ENCODE measurements at regions not wholly inside any gene's neighbourhood (a gene's known extent, or its start where the extent isn't known, plus 50 kb on each side); places are given as distances from the start of the nearest gene placed in this dataset.

DNA sequence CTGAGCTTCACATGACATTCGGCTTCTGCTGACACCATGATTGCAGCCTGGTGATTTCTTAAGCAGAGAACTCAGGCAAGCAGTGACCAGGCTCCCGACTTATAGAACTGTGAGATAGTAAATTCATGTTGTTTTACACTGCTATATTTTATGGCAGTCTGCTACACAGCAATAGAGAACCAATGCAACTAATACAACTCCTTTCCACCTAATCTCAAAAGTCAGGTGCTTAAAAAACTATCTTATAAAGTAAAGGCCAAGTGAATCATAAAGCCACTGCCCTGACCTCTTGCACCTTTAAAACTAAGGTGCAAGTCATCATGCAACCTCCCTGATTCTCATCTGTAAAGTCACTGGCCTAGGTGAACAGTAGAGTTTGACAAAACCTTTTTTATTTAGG, 95.3 kb upstream of the GLS start:
- Histone ChIP-seq H3K27ac (no peak overlapping the region), H3K36me3 (no peaks in the 10 kb centered on the region), H3K27me3 (no peaks in the 10 kb centered on the region), H3K4me1 (no peaks in the 10 kb centered on the region), H3K9me3 (no peaks in the 10 kb centered on the region), H3K4me3 (no peak overlapping the region)
- no peak for DNase-seq
- intact Hi-C loops (cut with DNase I; ENCODE audit: low total_unique reads): no loop called here
- TF ChIP-seq POLR2A (IDR thresholded peaks at IDR 0.05) (no peak), CTCF (IDR thresholded peaks at IDR 0.05) (no peak)

DNA sequence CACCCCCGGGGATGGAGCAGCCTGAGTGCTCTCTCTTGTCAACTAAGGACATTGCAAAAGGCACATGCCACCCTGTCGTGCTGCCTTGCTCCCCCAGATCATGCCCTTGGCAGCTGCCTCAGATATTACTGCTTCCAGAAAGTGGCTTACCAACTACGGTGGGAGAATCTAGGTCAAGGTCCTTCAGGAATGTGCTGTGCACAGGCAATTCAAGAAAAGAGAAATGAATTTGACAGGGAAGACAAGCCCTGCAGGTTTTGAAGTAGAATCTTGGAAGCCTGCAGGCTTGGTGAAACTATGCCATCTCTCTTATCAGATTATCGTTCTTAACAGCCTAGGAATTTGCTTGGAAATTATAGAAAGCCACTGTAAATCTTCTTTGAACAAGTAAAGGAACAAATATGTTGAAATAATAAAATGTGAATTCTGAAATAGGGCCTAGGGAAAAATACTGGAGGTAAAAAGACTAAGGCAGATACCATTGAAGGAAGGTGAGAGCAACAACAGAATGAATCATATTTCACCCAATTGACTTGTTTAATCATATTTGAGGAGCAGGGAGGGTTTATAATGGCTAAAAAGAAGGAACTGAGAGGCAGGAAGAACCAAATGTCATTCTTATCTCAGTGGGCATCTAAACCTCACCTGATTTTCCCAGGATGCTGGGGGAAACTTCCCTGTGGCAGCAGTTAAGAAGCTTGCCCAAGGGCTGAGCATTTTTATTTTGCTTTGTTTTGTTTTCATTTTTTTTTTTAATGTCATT, 94.0 kb upstream of the GLS start:
- intact Hi-C loops (cut with DNase I; ENCODE audit: low total_unique reads): no loop called here
- Histone ChIP-seq H3K4me1 (no peaks in the 10 kb centered on the region), H3K4me3 (no peak overlapping the region), H3K27ac (no peak overlapping the region), H3K36me3 (no peaks in the 10 kb centered on the region), H3K27me3 (no peaks in the 10 kb centered on the region), H3K9me3 (no peaks in the 10 kb centered on the region)
- no peak for DNase-seq
- TF ChIP-seq POLR2A (IDR thresholded peaks at IDR 0.05): no peak
- no peak for TF ChIP-seq CTCF (IDR thresholded peaks at IDR 0.05)

- Histone ChIP-seq H3K4me1 (no peaks in the 10 kb centered on the region), H3K9me3 (no peaks in the 10 kb centered on the region), H3K4me3 (no peak overlapping the region), H3K27ac (no peak overlapping the region), H3K27me3 (no peaks in the 10 kb centered on the region), H3K36me3 (no peaks in the 10 kb centered on the region)
- TF ChIP-seq CTCF (IDR thresholded peaks at IDR 0.05) (no peak), POLR2A (IDR thresholded peaks at IDR 0.05) (no peak)
- intact Hi-C loops (cut with DNase I; ENCODE audit: low total_unique reads): no loop called here
- DNase-seq: no peak
These were observed 92.8 kb upstream of the GLS start for GRCh38 chr2:190787743-190788235.

- DNase-seq: no peak
- Histone ChIP-seq H3K9me3 (no peaks in the 10 kb centered on the region), H3K27me3 (no peaks in the 10 kb centered on the region), H3K4me1 (no peaks in the 10 kb centered on the region), H3K4me3 (no peak overlapping the region), H3K36me3 (no peaks in the 10 kb centered on the region), H3K27ac (peak overlapping the region in 1 of 2 donors; percentile 39)
- intact Hi-C loops (cut with DNase I; ENCODE audit: low total_unique reads): no loop called here
- no peak for TF ChIP-seq POLR2A (IDR thresholded peaks at IDR 0.05)
- TF ChIP-seq CTCF (IDR thresholded peaks at IDR 0.05): no peak
These were observed 91.3 kb upstream of the GLS start for GRCh38 chr2:190789074-190790004.
